GM12878 (cell line): ENCODE measurements at regions not wholly inside any gene's neighbourhood (a gene's known extent, or its start where the extent isn't known, plus 50 kb on each side); places are given as distances from the start of the nearest gene placed in this dataset.

Experiments
- ATAC-seq: fragments of 200-7000 bp; cut with Tn5 transposase; 3 replicates; pipeline ENCODE4 v1.9.1; 2020; ENCODE audit warnings: mild to moderate bottlenecking, moderate library complexity
- BruUV-seq: library from RNA; stranded (reverse); fragments of 400-500 nt; replicated peaks from 2 replicates; lab custom pipeline; 2021; lab: Mats Ljungman, UMichigan
- CTCF ChIA-PET: fragments of 300-600 bp; sonication (Branson Sonifier 250); formaldehyde crosslinking; extraction: SDS; loops from one replicate; lab custom pipeline; 2021; ENCODE audit warnings: inconsistent platforms; lab: Yijun Ruan, JAX
- POLR2A ChIA-PET: fragments of 350-600 bp; formaldehyde crosslinking; extraction: SDS; loops from one replicate; lab custom pipeline; 2021; ENCODE audit warnings: inconsistent platforms; lab: Charles Lee
- RAD21 ChIA-PET: fragments of 300-600 bp; sonication (Branson Sonifier 250); formaldehyde crosslinking; loops from one replicate; lab custom pipeline; 2023; ENCODE audit warnings: antibody characterized with exemption; ENCODE audit not compliant: unreplicated experiment; lab: Charles Lee
- SMC1A ChIA-PET: fragments of 300-600 bp; sonication (Branson Sonifier 250); formaldehyde crosslinking; loops from one replicate; lab custom pipeline; 2023; ENCODE audit not compliant: unreplicated experiment, uncharacterized antibody; lab: Charles Lee
- DNase-seq: peaks from one replicate; pipeline ENCODE4 v3.0.0-alpha.2; 2011; ENCODE audit warnings: low read depth, low spot score
- FAIRE-seq: peaks from 3 replicates; lab custom pipeline; 2011; peaks lifted over from hg19 to GRCh38; lab: Jason Lieb, UNC
- H2AFZ ChIP-seq: 2 replicates; pipeline ENCODE4 v1.6.0; 2011; ENCODE audit warnings: low read depth, low read length, control low read depth; ENCODE audit not compliant: control insufficient read depth
- H3K27ac ChIP-seq: 2 replicates; pipeline ENCODE4 v1.5.1; 2011; ENCODE audit warnings: control low read depth; ENCODE audit not compliant: control insufficient read depth, insufficient read depth
- H3K27me3 ChIP-seq, 2 experiments: replicated peaks in 1 of 2; 2 replicates each; pipeline versions ENCODE4 v1.6.0 to v1.6.1; 2011; ENCODE audit warnings: low read length in 1 of 2; ENCODE audit not compliant: control insufficient read depth in 2 of 2, insufficient read depth in 2 of 2
- H3K36me3 ChIP-seq, 2 experiments: 2 replicates each; pipeline ENCODE4 v1.5.1; 2011; ENCODE audit warnings: low read length in 1 of 2; ENCODE audit not compliant: control insufficient read depth in 2 of 2, insufficient read depth in 2 of 2
- H3K4me1 ChIP-seq: 2 replicates; pipeline ENCODE4 v1.6.1; 2011; ENCODE audit warnings: mild to moderate bottlenecking, low read length, moderate library complexity, mixed read lengths; ENCODE audit not compliant: control insufficient read depth, insufficient read depth
- H3K4me2 ChIP-seq: 2 replicates; pipeline ENCODE4 v1.6.0; 2011; ENCODE audit warnings: control low read depth; ENCODE audit not compliant: control insufficient read depth, insufficient read depth
- H3K4me3 ChIP-seq: fragments of 200-600 bp; sonication (generic); 2 replicates; pipeline ENCODE4 v1.5.1; 2016
- H3K79me2 ChIP-seq: 2 replicates; pipeline ENCODE4 v1.6.0; 2011; ENCODE audit warnings: low read length; ENCODE audit not compliant: control insufficient read depth, insufficient read depth
- H3K9ac ChIP-seq: 2 replicates; pipeline ENCODE4 v1.8.0; 2011; ENCODE audit warnings: low read length, control low read depth, mixed read lengths; ENCODE audit not compliant: control insufficient read depth, insufficient read depth
- H3K9me3 ChIP-seq: replicated peaks from 3 replicates; pipeline ENCODE4 v1.5.1; 2011; ENCODE audit warnings: mild to moderate bottlenecking, low read length; ENCODE audit not compliant: control insufficient read depth, insufficient read depth
- H4K20me1 ChIP-seq: 2 replicates; pipeline ENCODE4 v1.6.0; 2011; ENCODE audit not compliant: control insufficient read depth, insufficient read depth
- CBX3 ChIP-seq: fragments of 200-600 bp; sonication (generic); IDR thresholded peaks from 2 replicates; pipeline ENCODE4 v1.6.1; 2016; ENCODE audit warnings: low read depth, borderline replicate concordance
- CHD1 ChIP-seq: IDR thresholded peaks from 2 replicates; pipeline ENCODE4 v1.6.1; 2012; ENCODE audit warnings: low read depth, low read length, improper control_type of control experiment
- CREM ChIP-seq: IDR thresholded peaks from 2 replicates; pipeline ENCODE4 v1.6.1; 2014; ENCODE audit warnings: antibody characterized with exemption, low read depth
- FOXM1 ChIP-seq: IDR thresholded peaks from 2 replicates; pipeline ENCODE4 v1.6.1; 2012; ENCODE audit warnings: low read depth, mild to moderate bottlenecking, inconsistent platforms, low read length, moderate library complexity
- NFYA ChIP-seq: IDR thresholded peaks from 2 replicates; pipeline ENCODE4 v1.6.1; 2011; ENCODE audit warnings: low read depth, mild to moderate bottlenecking, low read length, improper control_type of control experiment, borderline replicate concordance
- RBBP5 ChIP-seq: fragments of 200-600 bp; sonication (generic); conservative IDR thresholded peaks from 2 replicates; pipeline ENCODE4 v1.6.1; 2016
- SIX5 ChIP-seq: IDR thresholded peaks from 2 replicates; pipeline ENCODE4 v1.6.1; 2011; ENCODE audit warnings: mild to moderate bottlenecking, low read depth, low read length, moderate library complexity; ENCODE audit not compliant: severe bottlenecking
- SP1 ChIP-seq: IDR thresholded peaks from one replicate; pipeline ENCODE4 v1.6.1; 2011; ENCODE audit warnings: low read depth, low read length
- TAF1 ChIP-seq: IDR thresholded peaks from 2 replicates; pipeline ENCODE4 v1.6.1; 2011; ENCODE audit warnings: mild to moderate bottlenecking, low read depth, low read length, borderline replicate concordance
- ZSCAN29 ChIP-seq: fragments of 450-650 bp; IDR thresholded peaks from 2 replicates; pipeline ENCODE4 v1.6.1; 2017; ENCODE audit warnings: mild to moderate bottlenecking, moderate library complexity
- WGBS: methylation state at CpG from one replicate; pipeline ENCODE4 v1.1.6; 2016; ENCODE audit warnings: low lambda C conversion rate; ENCODE audit not compliant: insufficient replicate concordance, insufficient coverage; ENCODE audit errors: missing lambda C conversion rate; 5-methylcytosine and 5-hydroxymethylcytosine counted together
- in situ Hi-C: fragments of 300-500 bp; cut with MboI; formaldehyde crosslinking; loops from 9 replicates; pipeline ENCODE4 v1.14.3; 2018; ENCODE audit warnings: mixed read lengths
- intact Hi-C: fragments of 100-400 bp; cut with micrococcal nuclease; formaldehyde crosslinking; loops from one replicate; pipeline ENCODE4 v1.14.2; 2022; ENCODE audit not compliant: unreplicated experiment
- TF ChIP-seq, protein P1 (sequence below): fragments of 450-650 bp; IDR thresholded peaks from 2 replicates; pipeline ENCODE4 v1.6.1; 2014; ENCODE audit warnings: mild to moderate bottlenecking
- TF ChIP-seq, protein P2 (sequence below): fragments of 450-650 bp; IDR thresholded peaks from 2 replicates; pipeline ENCODE4 v1.6.1; 2017; ENCODE audit warnings: antibody characterized with exemption, mild to moderate bottlenecking, moderate library complexity
- TF ChIP-seq, protein P3 (sequence below): fragments of 450-650 bp; IDR thresholded peaks from 2 replicates; pipeline ENCODE4 v1.6.1; 2016; ENCODE audit warnings: mild to moderate bottlenecking

DNA sequence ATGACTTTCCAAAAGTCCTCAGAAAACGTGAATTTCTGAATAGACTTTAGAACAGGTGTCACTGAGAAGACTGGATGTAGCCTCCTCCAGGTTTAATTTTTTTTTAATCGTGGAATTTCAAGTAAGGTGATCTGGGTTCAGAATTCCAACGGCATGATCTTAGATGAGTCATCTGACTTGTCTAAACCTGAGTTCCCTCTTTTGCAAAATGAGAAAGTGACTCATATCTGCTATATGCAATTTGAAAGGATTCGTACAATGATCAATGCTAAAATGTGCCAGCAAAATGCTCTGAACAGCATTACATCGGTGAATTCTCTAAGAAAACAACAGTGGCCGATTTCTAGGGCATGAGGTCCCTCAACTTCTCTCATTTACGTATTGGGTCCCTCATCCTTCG, 69.1 kb upstream of the ZNF516 start:
- Histone ChIP-seq H3K4me3 (no peak overlapping the region), H3K4me2 (no peak overlapping the region), H2AFZ (no peak overlapping the region), H3K9me3 (no peaks in the 10 kb centered on the region; the same call in 1 of the 3 replicates), H3K36me3 (no peaks in the 10 kb centered on the region), H3K4me1 (no peaks in the 10 kb centered on the region), H3K79me2 (no peaks in the 10 kb centered on the region), H3K27ac (no peak overlapping the region), H4K20me1 (no peaks in the 10 kb centered on the region), H3K9ac (no peak overlapping the region), H3K27me3 (peaks cover 0 to 1% of the 10 kb centered on the region in 2 experiments; a peak in 1 of 4 replicates)
- ChIA-PET CTCF (no interaction called here), RAD21 (no interaction called here), POLR2A (no interaction called here), SMC1A (no interaction called here)
- no peak for DNase-seq
- WGBS, result 33% methylated on average over 8 of the region's 8 CpGs
- in situ Hi-C loops (no loop called here), intact Hi-C loops (no loop called here)
- BruUV-seq, result no TSS peak
- FAIRE-seq, result no peak
- no peak for ATAC-seq
- TF ChIP-seq CHD1 (no peak), FOXM1 (no peak)
- TF ChIP-seq, protein P1, sequence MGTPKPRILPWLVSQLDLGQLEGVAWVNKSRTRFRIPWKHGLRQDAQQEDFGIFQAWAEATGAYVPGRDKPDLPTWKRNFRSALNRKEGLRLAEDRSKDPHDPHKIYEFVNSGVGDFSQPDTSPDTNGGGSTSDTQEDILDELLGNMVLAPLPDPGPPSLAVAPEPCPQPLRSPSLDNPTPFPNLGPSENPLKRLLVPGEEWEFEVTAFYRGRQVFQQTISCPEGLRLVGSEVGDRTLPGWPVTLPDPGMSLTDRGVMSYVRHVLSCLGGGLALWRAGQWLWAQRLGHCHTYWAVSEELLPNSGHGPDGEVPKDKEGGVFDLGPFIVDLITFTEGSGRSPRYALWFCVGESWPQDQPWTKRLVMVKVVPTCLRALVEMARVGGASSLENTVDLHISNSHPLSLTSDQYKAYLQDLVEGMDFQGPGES, result no peak

DNA sequence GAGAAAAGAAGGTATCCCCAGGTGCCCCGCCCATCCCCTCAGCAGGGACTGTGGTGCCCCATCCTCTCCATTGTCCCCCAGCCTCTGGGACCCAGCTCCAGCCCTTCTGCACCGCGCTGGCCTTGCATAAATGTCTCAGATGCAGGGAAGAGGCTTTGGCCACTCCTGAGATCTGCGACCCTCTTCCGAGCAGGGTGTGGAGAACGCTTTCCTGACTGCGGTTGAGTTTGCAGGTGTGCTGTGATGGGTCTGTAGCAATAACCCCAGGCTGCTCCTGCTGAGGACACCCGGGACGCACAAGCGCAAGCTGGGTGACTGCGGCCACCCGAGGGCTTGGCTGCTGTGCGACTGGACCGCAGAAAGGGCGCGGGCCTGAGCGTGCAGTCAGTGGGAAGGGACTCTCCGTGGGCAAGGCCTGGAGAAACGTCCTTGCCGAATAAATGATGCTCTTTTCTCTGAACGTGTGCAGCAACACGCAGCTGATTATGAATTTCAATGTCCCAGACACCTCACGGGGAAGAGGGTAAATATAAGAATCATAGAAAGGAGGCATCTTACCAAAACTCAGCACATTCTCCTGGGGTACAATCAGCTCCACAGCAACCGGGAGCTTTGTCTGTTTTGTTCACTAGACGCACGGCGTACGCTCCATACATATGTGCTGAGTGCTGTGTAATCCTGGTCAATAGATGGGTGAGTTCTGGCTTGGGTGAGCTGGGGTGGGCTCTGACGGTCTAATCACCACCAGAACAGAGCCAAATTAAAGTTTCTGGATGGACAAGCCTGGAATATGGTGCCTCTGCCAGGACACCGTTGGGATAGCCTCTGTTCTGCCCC, 67.5 kb upstream of the ZNF516 start:
- Histone ChIP-seq H3K4me3 (no peak overlapping the region), H4K20me1 (no peaks in the 10 kb centered on the region), H3K79me2 (no peaks in the 10 kb centered on the region), H3K27ac (no peak overlapping the region), H3K9ac (no peak overlapping the region), H3K4me1 (no peaks in the 10 kb centered on the region), H3K9me3 (no peaks in the 10 kb centered on the region; the same call in 1 of the 3 replicates), H2AFZ (no peak overlapping the region), H3K4me2 (no peak overlapping the region), H3K36me3 (no peaks in the 10 kb centered on the region), H3K27me3 (peaks cover 0 to 1% of the 10 kb centered on the region in 2 experiments; a peak in 1 of 4 replicates)
- intact Hi-C loops, result no loop called here
- SMC1A ChIA-PET, result interaction anchor here (0.6 kb wide), 1 partner anchor 13 kb away, joined by 4 read pairs; no protein-coding TSS in a partner anchor
- CTCF ChIA-PET, result interaction anchor here (0.6 kb wide), 1 partner anchor 63 kb away, joined by 3 read pairs; no protein-coding TSS in a partner anchor
- BruUV-seq, result no TSS peak
- 69% methylated on average over 30 of the region's 30 CpGs for WGBS
- in situ Hi-C loops, result no loop called here
- DNase-seq (no peak), ATAC-seq (no peak), FAIRE-seq (no peak)
- POLR2A ChIA-PET, result no interaction called here
- RAD21 ChIA-PET, result no interaction called here
- TF ChIP-seq, protein P2, sequence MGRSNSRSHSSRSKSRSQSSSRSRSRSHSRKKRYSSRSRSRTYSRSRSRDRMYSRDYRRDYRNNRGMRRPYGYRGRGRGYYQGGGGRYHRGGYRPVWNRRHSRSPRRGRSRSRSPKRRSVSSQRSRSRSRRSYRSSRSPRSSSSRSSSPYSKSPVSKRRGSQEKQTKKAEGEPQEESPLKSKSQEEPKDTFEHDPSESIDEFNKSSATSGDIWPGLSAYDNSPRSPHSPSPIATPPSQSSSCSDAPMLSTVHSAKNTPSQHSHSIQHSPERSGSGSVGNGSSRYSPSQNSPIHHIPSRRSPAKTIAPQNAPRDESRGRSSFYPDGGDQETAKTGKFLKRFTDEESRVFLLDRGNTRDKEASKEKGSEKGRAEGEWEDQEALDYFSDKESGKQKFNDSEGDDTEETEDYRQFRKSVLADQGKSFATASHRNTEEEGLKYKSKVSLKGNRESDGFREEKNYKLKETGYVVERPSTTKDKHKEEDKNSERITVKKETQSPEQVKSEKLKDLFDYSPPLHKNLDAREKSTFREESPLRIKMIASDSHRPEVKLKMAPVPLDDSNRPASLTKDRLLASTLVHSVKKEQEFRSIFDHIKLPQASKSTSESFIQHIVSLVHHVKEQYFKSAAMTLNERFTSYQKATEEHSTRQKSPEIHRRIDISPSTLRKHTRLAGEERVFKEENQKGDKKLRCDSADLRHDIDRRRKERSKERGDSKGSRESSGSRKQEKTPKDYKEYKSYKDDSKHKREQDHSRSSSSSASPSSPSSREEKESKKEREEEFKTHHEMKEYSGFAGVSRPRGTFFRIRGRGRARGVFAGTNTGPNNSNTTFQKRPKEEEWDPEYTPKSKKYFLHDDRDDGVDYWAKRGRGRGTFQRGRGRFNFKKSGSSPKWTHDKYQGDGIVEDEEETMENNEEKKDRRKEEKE, result no peak
- no peak for TF ChIP-seq CREM
- TF ChIP-seq NFYA, result no peak
- TF ChIP-seq SIX5, result no peak
- TF ChIP-seq RBBP5, result no peak
- TF ChIP-seq, protein P3, sequence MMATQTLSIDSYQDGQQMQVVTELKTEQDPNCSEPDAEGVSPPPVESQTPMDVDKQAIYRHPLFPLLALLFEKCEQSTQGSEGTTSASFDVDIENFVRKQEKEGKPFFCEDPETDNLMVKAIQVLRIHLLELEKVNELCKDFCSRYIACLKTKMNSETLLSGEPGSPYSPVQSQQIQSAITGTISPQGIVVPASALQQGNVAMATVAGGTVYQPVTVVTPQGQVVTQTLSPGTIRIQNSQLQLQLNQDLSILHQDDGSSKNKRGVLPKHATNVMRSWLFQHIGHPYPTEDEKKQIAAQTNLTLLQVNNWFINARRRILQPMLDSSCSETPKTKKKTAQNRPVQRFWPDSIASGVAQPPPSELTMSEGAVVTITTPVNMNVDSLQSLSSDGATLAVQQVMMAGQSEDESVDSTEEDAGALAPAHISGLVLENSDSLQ, result no peak
- TF ChIP-seq ZSCAN29, result no peak
- TF ChIP-seq CBX3, result no peak
- no peak for TF ChIP-seq SP1
- no peak for TF ChIP-seq TAF1
